HG02885 (cell line): ENCODE measurements at regions not wholly inside any gene's neighbourhood (a gene's known extent, or its start where the extent isn't known, plus 50 kb on each side); places are given as distances from the start of the nearest gene placed in this dataset.
"Not testable (repeated sequence)": the region's sequence is repeated elsewhere in the genome, so short reads cannot be mapped to it uniquely, and the experiment has no call there.

ENCODE experiments used
- ATAC-seq: cut with Tn5 transposase; IDR thresholded peaks from one replicate; pipeline ENCODE4 v1.9.1; 2021; ENCODE audit warnings: mild to moderate bottlenecking; ENCODE audit not compliant: unreplicated experiment, poor library complexity

- no peak for ATAC-seq
Observed at GRCh38 chr13:59016250-59016649, 1147.5 kb downstream of the DIAPH3 start.

GRCh38 chr13:59024434-59024833, 1139.3 kb downstream of the DIAPH3 start:
- ATAC-seq, result no peak

GRCh38 chr13:59034198-59034597, 1129.5 kb downstream of the DIAPH3 start:
- ATAC-seq, result no peak

GRCh38 chr13:59038824-59039223, 1124.9 kb downstream of the DIAPH3 start:
- no peak for ATAC-seq

GRCh38 chr13:59043016-59043415, 1120.7 kb downstream of the DIAPH3 start:
- ATAC-seq, result no peak

GRCh38 chr13:59047546-59047945, 1116.2 kb downstream of the DIAPH3 start:
- no peak for ATAC-seq

GRCh38 chr13:59061621-59062020, 1102.1 kb downstream of the DIAPH3 start:
- ATAC-seq, result no peak

GRCh38 chr13:59064042-59064441, 1099.7 kb downstream of the DIAPH3 start:
- ATAC-seq, result no peak

- not testable (repeated sequence) for ATAC-seq
Observed at GRCh38 chr13:59076386-59076785, 1087.3 kb downstream of the DIAPH3 start.

GRCh38 chr13:59086147-59086546, 1077.6 kb downstream of the DIAPH3 start:
- ATAC-seq, result no peak

- ATAC-seq, result no peak
Observed at GRCh38 chr13:59088716-59089115, 1075.0 kb downstream of the DIAPH3 start.

GRCh38 chr13:59094181-59094580, 1069.5 kb downstream of the DIAPH3 start:
- ATAC-seq, result no peak

- no peak for ATAC-seq
Observed at GRCh38 chr13:59099182-59099974, 1064.3 kb downstream of the DIAPH3 start.

- no peak for ATAC-seq
Observed at GRCh38 chr13:59103004-59103768, 1060.5 kb downstream of the DIAPH3 start.

GRCh38 chr13:59111751-59112171, 1052.0 kb downstream of the DIAPH3 start:
- ATAC-seq, result no peak

GRCh38 chr13:59112221-59112718, 1051.5 kb downstream of the DIAPH3 start:
- no peak for ATAC-seq

- no peak for ATAC-seq
Observed at GRCh38 chr13:59119475-59119874, 1044.3 kb downstream of the DIAPH3 start.

GRCh38 chr13:59120297-59120843, 1043.4 kb downstream of the DIAPH3 start:
- ATAC-seq, result no peak

- ATAC-seq, result no peak
Observed at GRCh38 chr13:59121507-59121906, 1042.2 kb downstream of the DIAPH3 start.

- ATAC-seq, result no peak
Observed at GRCh38 chr13:59126474-59126873, 1037.3 kb downstream of the DIAPH3 start.

- no peak for ATAC-seq
Observed at GRCh38 chr13:59133903-59134302, 1029.8 kb downstream of the DIAPH3 start.
